Liver (tissue), 3 donors: ENCODE measurements at regions not wholly inside any gene's neighbourhood (a gene's known extent, or its start where the extent isn't known, plus 50 kb on each side); places are given as distances from the start of the nearest gene placed in this dataset.

Experiments
- CTCF ChIP-seq: fragments of 150-350 bp; IDR thresholded peaks from 2 replicates; pipeline ENCODE4 v1.5.1; 2017; ENCODE audit warnings: improper control_type of control experiment, low read depth, low read length; ENCODE audit not compliant: missing input control
- EGR1 ChIP-seq, 2 donors: IDR thresholded peaks; 2 replicates each; pipeline ENCODE4 v1.6.1; 2016 to 2018; ENCODE audit warnings: antibody characterized with exemption in 2 of 2, low read depth in 2 of 2
- FOXA1 ChIP-seq: IDR thresholded peaks from 2 replicates; pipeline ENCODE4 v1.6.1; 2016; ENCODE audit warnings: antibody characterized with exemption
- JUND ChIP-seq, 2 donors: IDR thresholded peaks; 2 replicates each; pipeline ENCODE4 v1.6.1; 2016; ENCODE audit warnings: antibody characterized with exemption in 2 of 2
- MAX ChIP-seq: IDR thresholded peaks from 2 replicates; pipeline ENCODE4 v1.6.1; 2016; ENCODE audit warnings: antibody characterized with exemption
- REST ChIP-seq: IDR thresholded peaks from 2 replicates; pipeline ENCODE4 v1.6.1; 2016; ENCODE audit warnings: antibody characterized with exemption, mild to moderate bottlenecking
- TAF1 ChIP-seq: conservative IDR thresholded peaks from 2 replicates; pipeline ENCODE4 v1.6.1; 2016; ENCODE audit warnings: antibody characterized with exemption, mild to moderate bottlenecking
- YY1 ChIP-seq: IDR thresholded peaks from 2 replicates; pipeline ENCODE4 v1.6.1; 2016; ENCODE audit warnings: antibody characterized with exemption, mild to moderate bottlenecking
- donor health status: healthy.
- donor health status: healthy.

- TF ChIP-seq TAF1 (no peak), REST (no peak), CTCF (no peak), MAX (no peak), EGR1 (IDR thresholded peaks at IDR 0.05; ENCODE audit: low read depth in 2 of 2) (no peak), FOXA1 (no peak), JUND (IDR thresholded peaks at IDR 0.05) (no peak), YY1 (no peak)
These were observed 768.8 kb upstream of the NOVA1 start for GRCh38 chr14:27366596-27366995.
